Mucosa of stomach (tissue), 1 donor: ENCODE measurements at regions not wholly inside any gene's neighbourhood (a gene's known extent, or its start where the extent isn't known, plus 50 kb on each side); places are given as distances from the start of the nearest gene placed in this dataset.
"Not testable (repeated sequence)": the region's sequence is repeated elsewhere in the genome, so short reads cannot be mapped to it uniquely, and the experiment has no call there.

Experiments used
- H3K27me3 ChIP-seq: one replicate; pipeline ENCODE4 v1.7.0; 2013; ENCODE audit warnings: mild to moderate bottlenecking, low read length; ENCODE audit not compliant: control insufficient read depth, insufficient read depth
- H3K36me3 ChIP-seq: one replicate; pipeline ENCODE4 v1.7.0; 2013; ENCODE audit warnings: low read length; ENCODE audit not compliant: control insufficient read depth, insufficient read depth
- H3K4me1 ChIP-seq: one replicate; pipeline ENCODE4 v1.7.0; 2013; ENCODE audit warnings: mild to moderate bottlenecking, low read length; ENCODE audit not compliant: control insufficient read depth, insufficient read depth
- H3K4me3 ChIP-seq: one replicate; pipeline ENCODE4 v1.7.0; 2013; ENCODE audit warnings: low read length
- H3K9ac ChIP-seq: one replicate; pipeline ENCODE4 v1.7.0; 2013; ENCODE audit warnings: mild to moderate bottlenecking, low read length, moderate library complexity
- H3K9me3 ChIP-seq: one replicate; pipeline ENCODE4 v1.7.0; 2013; ENCODE audit warnings: mild to moderate bottlenecking, low read length, moderate library complexity; ENCODE audit not compliant: control insufficient read depth
- donor health status: Pancreatic carcinoma.

DNA sequence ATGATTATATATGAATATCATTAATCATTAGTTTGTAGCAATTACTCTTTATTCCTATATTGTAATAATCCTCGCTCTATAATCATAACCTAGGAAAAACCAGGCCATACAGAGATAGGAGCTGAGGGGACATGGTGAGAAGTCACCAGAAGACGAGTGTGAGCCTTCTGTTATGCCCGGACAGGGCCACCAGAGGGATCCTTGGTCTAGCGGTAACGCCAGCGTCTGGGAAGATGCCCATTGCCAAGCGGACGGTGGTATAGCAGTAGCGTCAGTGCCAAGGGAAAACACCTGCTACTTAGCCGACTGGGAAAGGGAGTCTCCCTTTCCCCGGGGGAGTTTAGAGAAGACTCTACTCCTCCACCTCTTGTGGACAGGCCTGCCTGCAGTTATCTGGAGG, 1347.6 kb downstream of the GATA3 start:
- H3K27me3 ChIP-seq, H3K9ac ChIP-seq, H3K4me3 ChIP-seq, H3K36me3 ChIP-seq, H3K4me1 ChIP-seq, H3K9me3 ChIP-seq: not testable (repeated sequence)

DNA sequence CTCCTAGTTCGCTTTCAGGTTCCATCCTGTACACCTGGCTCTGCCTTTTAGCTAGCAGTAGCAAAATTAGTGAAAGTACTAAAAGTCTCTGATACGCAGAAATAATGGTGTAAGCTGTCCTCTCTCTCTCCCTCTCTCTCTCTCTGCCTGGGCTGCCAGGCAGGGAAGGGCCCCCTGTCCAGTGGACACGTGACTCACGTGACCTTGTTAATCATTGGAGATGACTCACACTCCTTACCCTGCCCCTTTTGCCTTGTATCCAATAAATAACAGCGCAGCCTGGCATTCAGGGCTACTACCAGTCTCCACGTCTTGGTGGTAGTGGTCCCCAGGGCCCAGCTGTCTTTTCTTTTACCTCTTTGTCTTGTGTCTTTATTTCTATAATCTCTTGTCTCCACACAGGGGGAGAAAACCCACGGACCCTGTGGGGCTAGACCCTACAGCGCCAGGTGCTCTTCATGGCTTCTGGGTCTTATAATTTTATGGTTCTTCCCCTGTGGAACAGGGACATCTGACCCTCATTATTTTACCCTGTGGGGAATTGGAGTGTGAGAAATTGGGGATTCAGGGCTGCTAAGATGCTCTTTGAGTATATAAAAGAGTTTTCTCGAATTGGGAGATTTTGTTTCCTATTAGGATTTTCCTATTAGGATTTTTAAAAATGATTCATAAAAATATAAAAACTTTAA, 1348.2 kb downstream of the GATA3 start:
- H3K9ac ChIP-seq, H3K9me3 ChIP-seq, H3K4me1 ChIP-seq, H3K4me3 ChIP-seq, H3K27me3 ChIP-seq, H3K36me3 ChIP-seq: not testable (repeated sequence)

DNA sequence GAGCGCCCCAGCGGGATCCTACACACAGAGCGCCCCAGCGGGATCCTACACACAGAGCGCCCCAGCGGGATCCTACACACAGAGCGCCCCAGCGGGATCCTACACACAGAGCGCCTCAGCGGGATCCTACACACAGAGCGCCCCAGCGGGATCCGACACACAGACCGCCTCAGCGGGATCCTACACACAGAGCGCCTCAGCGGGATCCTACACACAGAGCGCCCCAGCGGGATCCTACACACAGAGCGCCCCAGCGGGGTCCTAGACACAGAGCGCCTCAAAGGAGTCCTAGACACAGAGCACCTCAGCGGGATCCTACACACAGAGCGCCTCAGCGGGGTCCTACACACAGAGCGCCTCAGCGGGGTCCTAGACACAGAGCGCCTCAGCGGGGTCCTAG, 1352.7 kb downstream of the GATA3 start:
- H3K27me3 ChIP-seq, H3K9ac ChIP-seq, H3K36me3 ChIP-seq, H3K9me3 ChIP-seq, H3K4me1 ChIP-seq, H3K4me3 ChIP-seq: not testable (repeated sequence)

DNA sequence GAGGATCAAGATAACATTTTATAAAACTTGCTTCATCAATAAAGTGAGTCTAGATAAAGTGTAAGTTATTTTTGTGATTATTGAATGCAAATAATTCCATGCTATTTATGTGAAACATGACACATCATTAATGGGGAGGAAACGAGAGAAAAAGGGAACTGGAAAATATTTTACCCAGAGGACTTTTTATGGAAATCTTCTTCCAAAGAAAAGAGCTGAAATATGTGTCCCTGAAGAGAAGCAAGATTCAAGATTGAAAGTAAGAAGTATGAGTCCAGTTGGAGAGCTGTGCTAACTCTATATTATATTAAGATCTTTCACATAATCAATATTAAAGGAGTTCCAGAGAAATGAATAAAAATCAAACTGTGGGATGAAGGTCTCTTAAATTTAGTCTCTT, 1361.8 kb downstream of the GATA3 start:
- H3K9ac ChIP-seq = no peak overlapping the region
- no peak overlapping the region for H3K4me3 ChIP-seq
- H3K36me3 ChIP-seq = no peaks in the 10 kb centered on the region
- no peaks in the 10 kb centered on the region for H3K27me3 ChIP-seq
- no peaks in the 10 kb centered on the region for H3K9me3 ChIP-seq
- H3K4me1 ChIP-seq = no peaks in the 10 kb centered on the region

DNA sequence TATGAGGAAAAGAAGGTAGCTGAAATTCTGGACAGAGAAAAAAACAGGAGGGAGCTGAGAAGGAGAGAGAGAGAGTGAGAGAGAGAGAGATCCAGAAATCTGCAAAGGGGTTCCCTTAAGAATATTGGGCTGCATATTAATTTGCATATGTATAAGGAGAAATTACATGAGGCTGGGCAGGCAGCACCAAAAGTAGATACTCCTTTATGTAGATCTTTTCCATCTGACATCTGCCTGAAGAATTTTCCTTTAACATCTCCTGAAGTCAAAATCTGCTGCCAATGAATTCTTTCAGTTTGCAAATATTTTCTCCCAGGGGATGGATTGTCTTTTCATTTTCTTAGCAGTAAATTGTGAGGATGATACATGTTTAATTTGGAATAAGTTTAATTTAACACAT, 1365.3 kb downstream of the GATA3 start:
- no peaks in the 10 kb centered on the region for H3K27me3 ChIP-seq
- no peak overlapping the region for H3K4me3 ChIP-seq
- H3K9me3 ChIP-seq = no peaks in the 10 kb centered on the region
- H3K4me1 ChIP-seq = no peaks in the 10 kb centered on the region
- no peaks in the 10 kb centered on the region for H3K36me3 ChIP-seq
- no peak overlapping the region for H3K9ac ChIP-seq

DNA sequence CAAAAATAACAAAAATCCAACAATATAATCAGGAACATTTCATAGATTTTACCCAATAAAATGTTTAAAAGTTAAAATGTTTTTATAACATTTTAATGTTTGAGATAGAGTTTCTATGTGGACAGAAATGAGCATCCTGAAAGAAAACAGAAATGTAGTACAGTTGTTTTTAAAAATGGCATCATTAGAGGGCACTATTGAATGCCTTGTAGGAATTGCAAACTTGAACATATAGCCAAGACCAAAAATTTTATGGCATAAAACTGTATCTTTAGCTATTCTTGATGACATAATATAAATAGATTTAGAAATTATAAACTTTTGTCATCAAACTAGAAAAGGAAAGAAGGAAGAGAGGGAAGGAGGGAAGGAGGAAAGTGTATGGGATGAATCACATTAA, 1372.7 kb downstream of the GATA3 start:
- Histone ChIP-seq H3K4me1 (no peaks in the 10 kb centered on the region), H3K9me3 (no peaks in the 10 kb centered on the region), H3K4me3 (no peak overlapping the region), H3K36me3 (no peaks in the 10 kb centered on the region), H3K9ac (no peak overlapping the region), H3K27me3 (no peaks in the 10 kb centered on the region)

DNA sequence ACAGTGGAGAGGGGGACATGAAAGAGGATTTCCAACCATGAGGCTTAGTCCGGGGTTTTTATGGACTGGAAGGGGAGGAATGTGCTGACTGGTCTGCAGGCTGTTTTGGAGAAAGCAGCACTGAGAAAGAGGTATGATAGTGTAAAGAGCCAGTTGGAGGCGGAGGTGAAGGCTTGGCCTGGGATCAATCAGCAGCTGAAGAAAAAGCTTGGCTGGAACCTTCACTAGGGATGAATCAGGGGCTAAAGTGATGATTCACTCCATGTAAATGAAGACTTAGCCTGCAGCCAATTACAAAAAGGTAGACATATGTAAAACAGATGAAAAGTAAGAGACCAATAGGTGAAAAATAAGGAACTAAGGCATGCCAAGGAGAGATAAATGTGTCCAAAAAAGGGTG, 1382.6 kb downstream of the GATA3 start:
- Histone ChIP-seq H3K4me3 (no peak overlapping the region), H3K4me1 (no peaks in the 10 kb centered on the region), H3K9me3 (no peaks in the 10 kb centered on the region), H3K9ac (no peak overlapping the region), H3K27me3 (no peaks in the 10 kb centered on the region), H3K36me3 (no peaks in the 10 kb centered on the region)

DNA sequence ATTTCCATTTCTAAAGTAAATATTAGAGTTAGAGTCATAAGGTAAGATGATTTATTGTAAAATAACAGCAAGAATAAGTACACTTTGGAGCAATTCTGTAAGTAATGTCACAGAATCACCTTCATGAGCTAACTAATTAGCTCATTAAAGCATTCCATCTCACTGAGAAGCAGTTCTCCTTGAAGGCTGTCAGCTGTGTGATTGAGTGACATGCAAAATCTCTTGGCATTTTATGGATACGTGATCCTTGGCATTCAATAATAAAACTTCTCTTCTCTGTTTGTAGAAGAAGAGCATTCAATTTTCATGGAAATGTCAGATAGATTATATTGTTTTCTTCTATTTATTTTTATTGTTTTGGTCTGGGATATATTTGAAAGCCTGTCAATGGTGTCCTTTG, 1389.3 kb downstream of the GATA3 start:
- Histone ChIP-seq H3K36me3 (no peaks in the 10 kb centered on the region), H3K4me1 (no peaks in the 10 kb centered on the region), H3K9me3 (no peaks in the 10 kb centered on the region), H3K9ac (no peak overlapping the region), H3K4me3 (no peak overlapping the region), H3K27me3 (no peaks in the 10 kb centered on the region)

DNA sequence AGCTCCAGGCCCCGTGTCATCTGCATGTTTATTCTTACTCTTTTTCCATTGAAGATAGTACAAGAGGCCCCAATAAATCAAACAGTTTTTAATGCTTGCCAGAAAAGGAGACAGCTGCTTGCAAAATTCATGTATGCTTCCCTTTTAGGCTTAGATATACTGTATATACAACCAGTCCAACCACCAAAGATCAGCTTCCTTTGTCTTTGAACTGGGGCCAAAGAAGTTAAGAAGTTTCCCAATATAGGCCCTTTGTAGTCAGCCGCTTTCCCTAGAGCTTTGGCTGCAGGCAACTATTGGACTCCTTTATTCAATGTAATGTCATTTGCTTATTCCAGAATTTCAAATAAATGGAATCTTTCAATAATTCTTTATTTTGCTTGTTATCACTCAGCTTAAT, 1395.0 kb downstream of the GATA3 start:
- Histone ChIP-seq H3K27me3 (no peaks in the 10 kb centered on the region), H3K9me3 (no peaks in the 10 kb centered on the region), H3K9ac (no peak overlapping the region), H3K4me3 (no peak overlapping the region), H3K4me1 (no peaks in the 10 kb centered on the region), H3K36me3 (no peaks in the 10 kb centered on the region)

DNA sequence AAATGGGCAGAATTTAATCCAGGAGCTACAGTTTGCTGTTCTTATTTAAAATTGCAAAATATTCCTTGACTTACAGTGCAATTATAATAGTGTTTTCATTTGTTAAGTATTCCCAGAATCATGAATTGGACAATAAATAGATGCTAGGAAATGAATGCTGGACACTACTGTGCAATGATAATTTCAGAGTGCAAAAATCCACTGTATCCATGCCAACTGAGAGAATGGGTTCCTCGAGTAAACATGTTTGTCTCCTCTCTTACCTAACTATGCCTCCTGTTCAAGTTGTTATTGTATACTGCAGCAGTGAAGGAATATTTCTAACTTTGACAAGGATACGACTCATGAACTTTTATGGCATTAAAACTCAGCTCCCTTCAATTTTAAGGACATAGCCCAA, 1396.3 kb downstream of the GATA3 start:
- Histone ChIP-seq H3K4me1 (no peaks in the 10 kb centered on the region), H3K36me3 (no peaks in the 10 kb centered on the region), H3K4me3 (no peak overlapping the region)

DNA sequence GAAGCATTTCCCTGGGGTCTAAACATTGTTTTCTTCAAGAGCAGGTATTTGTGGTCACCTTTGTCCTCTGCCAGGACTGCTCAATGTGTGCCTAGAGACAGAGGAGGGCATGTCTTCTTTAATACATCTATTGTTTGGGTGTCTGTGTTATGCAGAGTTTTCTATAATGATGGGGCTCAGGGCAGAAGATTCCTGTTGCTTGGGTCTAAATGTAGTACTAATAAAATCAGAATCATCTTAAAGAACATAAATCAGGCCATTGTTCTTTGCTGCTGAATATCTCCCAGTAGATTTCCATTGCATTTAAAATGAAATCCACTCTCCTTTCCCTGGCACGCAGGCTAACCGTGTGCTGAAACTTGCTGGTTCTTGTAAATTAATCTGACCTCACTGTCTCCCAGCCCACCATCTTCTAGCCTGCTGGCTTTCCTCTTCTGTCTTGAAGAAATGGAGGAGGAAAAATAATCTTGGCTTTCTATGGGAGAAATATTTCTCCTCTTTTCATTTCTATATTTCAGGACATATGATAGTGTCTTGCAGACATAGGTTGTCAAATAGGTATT, 1396.8 kb downstream of the GATA3 start:
- no peaks in the 10 kb centered on the region for H3K4me1 ChIP-seq
- H3K9me3 ChIP-seq = no peaks in the 10 kb centered on the region
- H3K27me3 ChIP-seq = no peaks in the 10 kb centered on the region
- H3K4me3 ChIP-seq = no peak overlapping the region
- no peaks in the 10 kb centered on the region for H3K36me3 ChIP-seq
- H3K9ac ChIP-seq = no peak overlapping the region

More for the DNA sequence above, 1396.3 kb downstream of the GATA3 start:
- Histone ChIP-seq H3K9me3 (no peaks in the 10 kb centered on the region), H3K9ac (no peak overlapping the region), H3K27me3 (no peaks in the 10 kb centered on the region)

DNA sequence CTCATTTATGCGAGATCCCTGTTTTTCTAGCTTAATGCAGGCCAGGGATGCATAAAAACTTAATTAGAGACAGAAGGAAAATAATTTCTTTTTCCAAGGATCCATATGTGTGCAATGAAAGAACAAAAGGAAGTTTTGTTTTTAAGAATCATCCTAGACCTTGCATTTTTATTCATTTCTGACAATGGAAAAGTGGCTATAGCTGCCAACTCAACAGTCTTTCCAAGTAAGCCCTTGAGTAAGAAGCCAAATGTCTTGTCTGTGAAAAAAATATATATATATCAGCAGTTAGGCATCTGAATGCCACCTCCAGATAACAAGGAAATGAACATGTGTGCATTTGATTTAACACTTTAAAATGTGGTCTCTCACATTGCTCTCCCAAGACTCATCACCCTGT, 1397.6 kb downstream of the GATA3 start:
- Histone ChIP-seq H3K27me3 (no peaks in the 10 kb centered on the region), H3K9ac (no peak overlapping the region)

DNA sequence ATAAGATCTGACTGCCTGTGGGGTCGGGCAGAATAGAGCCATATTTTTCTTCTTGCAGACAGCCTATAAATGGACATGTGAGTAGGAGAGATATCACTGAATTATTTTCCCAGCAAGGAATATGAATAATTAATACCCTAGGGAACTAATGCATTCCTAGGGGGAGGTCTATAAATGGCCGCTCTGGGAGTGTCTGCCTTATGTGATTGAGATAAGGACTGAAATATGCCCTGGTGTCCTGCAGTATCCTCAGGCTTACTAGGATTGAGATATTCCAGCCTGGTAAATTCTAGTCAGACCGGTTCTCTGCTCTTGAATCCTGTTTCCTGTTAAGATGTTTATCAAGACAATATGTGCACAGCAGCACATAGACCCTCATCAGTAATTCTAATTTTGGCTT, 1399.4 kb downstream of the GATA3 start:
- not testable (repeated sequence) for H3K4me1 ChIP-seq, H3K9me3 ChIP-seq, H3K4me3 ChIP-seq, H3K27me3 ChIP-seq, H3K9ac ChIP-seq, H3K36me3 ChIP-seq

More for the DNA sequence above, 1397.6 kb downstream of the GATA3 start:
- Histone ChIP-seq H3K9me3 (no peaks in the 10 kb centered on the region), H3K4me1 (no peaks in the 10 kb centered on the region), H3K4me3 (no peak overlapping the region), H3K36me3 (no peaks in the 10 kb centered on the region)
